HFF-Myc (cell line): ENCODE measurements at regions not wholly inside any gene's neighbourhood (a gene's known extent, or its start where the extent isn't known, plus 50 kb on each side); places are given as distances from the start of the nearest gene placed in this dataset.

ENCODE experiments used
- DNase-seq: peaks from one replicate; pipeline ENCODE4 v3.0.0-alpha.2; 2011; ENCODE audit warnings: low read depth; ENCODE audit errors: extremely low read depth
- H3K4me3 ChIP-seq: replicated peaks from 2 replicates; pipeline ENCODE4 v1.5.1; 2011; ENCODE audit warnings: low read depth, mild to moderate bottlenecking, control low read depth, low read length
- CTCF ChIP-seq: IDR thresholded peaks from 2 replicates; pipeline ENCODE4 v1.5.1; 2012; ENCODE audit warnings: mild to moderate bottlenecking, low read depth, low read length, control low read depth; ENCODE audit errors: missing control alignments

GRCh38 chr11:119521551-119521950, 98.6 kb upstream of the THY1 start:
- TF ChIP-seq CTCF: no peak
- DNase-seq: no peak
- H3K4me3 ChIP-seq: no peak overlapping the region

- H3K4me3 ChIP-seq: no peak overlapping the region
- no peak for TF ChIP-seq CTCF
- DNase-seq: no peak
Measured at GRCh38 chr11:119520966-119521365, 98.0 kb upstream of the THY1 start.

GRCh38 chr11:119520400-119520799, 97.4 kb upstream of the THY1 start:
- no peak for TF ChIP-seq CTCF
- no peak overlapping the region for H3K4me3 ChIP-seq
- no peak for DNase-seq

- TF ChIP-seq CTCF: no peak
- no peak for DNase-seq
- H3K4me3 ChIP-seq: no peak overlapping the region
Measured at GRCh38 chr11:119519796-119520195, 96.8 kb upstream of the THY1 start.

GRCh38 chr11:119518746-119519730, 96.1 kb upstream of the THY1 start:
- DNase-seq: no peak
- TF ChIP-seq CTCF: no peak

GRCh38 chr11:119515771-119516400, 92.9 kb upstream of the THY1 start:
- no peak for TF ChIP-seq CTCF
- DNase-seq: no peak
- no peak overlapping the region for H3K4me3 ChIP-seq

More at GRCh38 chr11:119518746-119519730, 96.1 kb upstream of the THY1 start:
- H3K4me3 ChIP-seq: no peak overlapping the region
